Adrenal gland (tissue), 5 donors: ENCODE measurements at regions not wholly inside any gene's neighbourhood (a gene's known extent, or its start where the extent isn't known, plus 50 kb on each side); places are given as distances from the start of the nearest gene placed in this dataset.

ENCODE experiments used
- CTCF ChIP-seq, 6 experiments: fragments of 450-650 bp in 4 of 6; fragments of 200-600 bp in 2 of 6; sonication (generic) in 1 of 6; IDR thresholded peaks; 1 replicate in 5 of 6; 2 replicates in 1 of 6; pipeline versions ENCODE4 v1.5.1 to v1.8.0; 2016 to 2021; ENCODE audit warnings: antibody characterized with exemption in 6 of 6, mild to moderate bottlenecking in 2 of 6, moderate library complexity in 1 of 6
- POLR2A ChIP-seq, 2 donors: fragments of 450-650 bp; IDR thresholded peaks; one replicate each; pipeline ENCODE4 v1.6.1; 2017; ENCODE audit warnings: antibody characterized with exemption in 2 of 2, mild to moderate bottlenecking in 2 of 2, moderate library complexity in 1 of 2
- donor health status: DM: no; HTN: no; CAD: no.

DNA sequence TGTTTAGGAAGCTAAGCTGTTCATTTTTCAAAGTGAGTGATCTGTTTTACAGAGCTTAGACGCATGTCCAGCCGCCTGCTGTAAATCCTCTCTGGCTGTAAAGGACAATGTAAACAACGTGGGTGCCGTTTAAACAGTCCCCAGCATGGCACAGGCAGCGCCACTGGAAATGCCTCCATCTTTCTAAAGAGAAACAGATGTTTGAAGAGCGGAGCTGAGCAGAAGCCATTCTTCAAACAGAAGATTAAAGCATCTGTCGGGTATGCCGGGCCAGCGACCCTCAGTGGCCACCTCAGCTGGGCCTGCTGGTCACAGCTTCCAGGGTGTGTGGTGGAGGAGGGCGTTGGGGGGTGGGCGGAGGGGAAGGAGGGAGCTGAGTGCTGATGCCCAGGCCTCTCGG lies 138.6 kb downstream of the ERMARD start:
- TF ChIP-seq CTCF (IDR thresholded peaks at IDR 0.05) (no peak), POLR2A (IDR thresholded peaks at IDR 0.05) (no peak)
